H9 (cell line): ENCODE measurements at regions not wholly inside any gene's neighbourhood (a gene's known extent, or its start where the extent isn't known, plus 50 kb on each side); places are given as distances from the start of the nearest gene placed in this dataset.
"Not testable (repeated sequence)": the region's sequence is repeated elsewhere in the genome, so short reads cannot be mapped to it uniquely, and the experiment has no call there.

Source experiments
- DNase-seq: peaks from one replicate; pipeline ENCODE4 v3.0.0-alpha.2; 2017
- H2AFZ ChIP-seq: one replicate; pipeline ENCODE4 v1.6.1; 2013; ENCODE audit warnings: mild to moderate bottlenecking, low read length, control low read depth, moderate library complexity
- H2AK5ac ChIP-seq: 2 replicates; pipeline ENCODE4 v1.6.1; 2013; ENCODE audit warnings: low read length, control low read depth, mixed read lengths; ENCODE audit not compliant: insufficient read length
- H2BK120ac ChIP-seq: one replicate; pipeline ENCODE4 v1.6.1; 2013; ENCODE audit warnings: low read depth, mild to moderate bottlenecking, low read length, control low read depth, inconsistent platforms; ENCODE audit not compliant: poor library complexity, severe bottlenecking
- H2BK12ac ChIP-seq: 2 replicates; pipeline ENCODE4 v1.6.1; 2013; ENCODE audit warnings: low read length, control low read depth, mixed read lengths, low read depth; ENCODE audit not compliant: insufficient read length
- H2BK15ac ChIP-seq: 2 replicates; pipeline ENCODE4 v1.6.1; 2013; ENCODE audit warnings: low read depth, low read length, control low read depth
- H2BK20ac ChIP-seq: one replicate; pipeline ENCODE4 v1.6.1; 2013; ENCODE audit warnings: low read depth, mild to moderate bottlenecking, low read length, control low read depth, inconsistent platforms; ENCODE audit not compliant: poor library complexity, severe bottlenecking
- H2BK5ac ChIP-seq: 2 replicates; pipeline ENCODE4 v1.6.1; 2013; ENCODE audit warnings: low read length, control low read depth, mixed read lengths; ENCODE audit not compliant: insufficient read length
- H3K14ac ChIP-seq: 2 replicates; pipeline ENCODE4 v1.6.1; 2013; ENCODE audit warnings: low read length, control low read depth; ENCODE audit not compliant: insufficient read depth
- H3K18ac ChIP-seq: 2 replicates; pipeline ENCODE4 v1.6.1; 2013; ENCODE audit warnings: low read depth, mild to moderate bottlenecking, mixed read lengths, low read length, control low read depth; ENCODE audit not compliant: insufficient read length
- H3K23ac ChIP-seq: 2 replicates; pipeline ENCODE4 v1.6.1; 2013; ENCODE audit warnings: low read length, control low read depth, mixed read lengths, low read depth; ENCODE audit not compliant: insufficient read length
- H3K23me2 ChIP-seq: 2 replicates; pipeline ENCODE4 v1.6.1; 2013; ENCODE audit warnings: low read depth, mild to moderate bottlenecking, mixed read lengths, low read length, control low read depth; ENCODE audit not compliant: insufficient read length, poor library complexity, severe bottlenecking
- H3K27ac ChIP-seq: 2 replicates; pipeline ENCODE4 v1.5.1; 2013; ENCODE audit warnings: low read length, control low read depth, mixed read lengths, low read depth; ENCODE audit not compliant: insufficient read length
- H3K27me3 ChIP-seq: 2 replicates; pipeline ENCODE4 v1.6.1; 2013; ENCODE audit warnings: low read length, control low read depth, inconsistent platforms; ENCODE audit not compliant: insufficient read depth
- H3K4ac ChIP-seq: 2 replicates; pipeline ENCODE4 v1.6.1; 2013; ENCODE audit warnings: low read depth, mild to moderate bottlenecking, control low read depth, inconsistent platforms, low read length, moderate library complexity
- H3K4me1 ChIP-seq: 2 replicates; pipeline ENCODE4 v1.6.1; 2013; ENCODE audit warnings: low read length, control low read depth, inconsistent platforms; ENCODE audit not compliant: insufficient read depth
- H3K4me2 ChIP-seq: 2 replicates; pipeline ENCODE4 v1.6.1; 2013; ENCODE audit warnings: low read length, control low read depth, mixed read lengths; ENCODE audit not compliant: insufficient read length, insufficient read depth
- H3K56ac ChIP-seq: 2 replicates; pipeline ENCODE4 v1.6.1; 2013; ENCODE audit warnings: low read depth, mild to moderate bottlenecking, mixed read lengths, low read length, control low read depth; ENCODE audit not compliant: insufficient read length
- H3K79me1 ChIP-seq: 2 replicates; pipeline ENCODE4 v1.6.1; 2013; ENCODE audit warnings: low read depth, mild to moderate bottlenecking, moderate library complexity, low read length, control low read depth, inconsistent platforms; ENCODE audit not compliant: insufficient read depth, poor library complexity, severe bottlenecking
- H3K79me2 ChIP-seq: 2 replicates; pipeline ENCODE4 v1.6.1; 2013; ENCODE audit warnings: low read length, control low read depth, inconsistent platforms; ENCODE audit not compliant: insufficient read depth
- H3K9ac ChIP-seq: 2 replicates; pipeline ENCODE4 v1.6.1; 2013; ENCODE audit warnings: low read length, control low read depth, mixed read lengths; ENCODE audit not compliant: insufficient read length; ENCODE audit errors: extremely low read depth
- H3K9me3 ChIP-seq: one replicate; pipeline ENCODE4 v1.6.1; 2013; ENCODE audit warnings: low read depth, low read length, inconsistent platforms; ENCODE audit not compliant: control insufficient read depth
- H3T11ph ChIP-seq: one replicate; pipeline ENCODE4 v1.6.1; 2013; ENCODE audit warnings: mild to moderate bottlenecking, low read length, control low read depth, inconsistent platforms
- H4K20me1 ChIP-seq: one replicate; pipeline ENCODE4 v1.6.1; 2013; ENCODE audit not compliant: control insufficient read depth, insufficient read length, insufficient read depth
- H4K5ac ChIP-seq: 2 replicates; pipeline ENCODE4 v1.6.1; 2013; ENCODE audit warnings: low read depth, mild to moderate bottlenecking, mixed read lengths, low read length, control low read depth; ENCODE audit not compliant: insufficient read length
- H4K8ac ChIP-seq: replicated peaks from 2 replicates; pipeline ENCODE4 v1.6.1; 2013; ENCODE audit warnings: low read length, control low read depth, mixed read lengths, low read depth; ENCODE audit not compliant: insufficient read length
- H4K91ac ChIP-seq: 2 replicates; pipeline ENCODE4 v1.6.1; 2013; ENCODE audit warnings: low read depth, mild to moderate bottlenecking, moderate library complexity, mixed read lengths, low read length, control low read depth; ENCODE audit not compliant: insufficient read length
- H3K27ac Mint-ChIP-seq, 3 experiments: 2 replicates in 2 of 3; 3 replicates in 1 of 3; pipeline ENCODE4 v1.8.0; 2020 to 2021; ENCODE audit warnings: mixed read lengths in 3 of 3, mild to moderate bottlenecking in 1 of 3, moderate library complexity in 1 of 3
- H3K27me3 Mint-ChIP-seq: 2 replicates; pipeline ENCODE4 v1.8.0; 2021; ENCODE audit warnings: low read depth, mild to moderate bottlenecking, moderate library complexity, mixed read lengths
- H3K36me3 Mint-ChIP-seq, 3 experiments: 2 replicates in 2 of 3; 3 replicates in 1 of 3; pipeline ENCODE4 v1.8.0; 2020 to 2021; ENCODE audit warnings: low read depth in 3 of 3, mixed read lengths in 3 of 3; ENCODE audit not compliant: insufficient read depth in 1 of 3
- H3K4me1 Mint-ChIP-seq, 2 experiments: 2 replicates each; pipeline ENCODE4 v1.8.0; 2020; ENCODE audit warnings: mixed read lengths in 2 of 2
- H3K4me3 Mint-ChIP-seq, 2 experiments: 2 replicates in 1 of 2; 3 replicates in 1 of 2; pipeline ENCODE4 v1.8.0; 2020 to 2021; ENCODE audit warnings: mild to moderate bottlenecking in 2 of 2, mixed read lengths in 2 of 2, moderate library complexity in 1 of 2
- H3K9me3 Mint-ChIP-seq, 2 experiments: 2 replicates in 1 of 2; 3 replicates in 1 of 2; pipeline ENCODE4 v1.8.0; 2020; ENCODE audit warnings: mild to moderate bottlenecking in 2 of 2, mixed read lengths in 2 of 2, moderate library complexity in 1 of 2
- WGBS: extraction: QIAGEN DNeasy Blood & Tissue Kit; methylation state at CpG from one replicate; pipeline ENCODE4 v1.1.7; 2013; ENCODE audit warnings: missing lambda C conversion rate, low lambda C conversion rate, mixed read lengths; ENCODE audit not compliant: insufficient read length; ENCODE audit errors: extremely low coverage; 5-methylcytosine and 5-hydroxymethylcytosine counted together
- TF ChIP-seq, protein P1 (sequence below): fragments of 200-600 bp; sonication (generic); conservative IDR thresholded peaks from 3 replicates; pipeline ENCODE4 v1.8.0; 2021; ENCODE audit warnings: antibody characterized with exemption, mild to moderate bottlenecking

DNA sequence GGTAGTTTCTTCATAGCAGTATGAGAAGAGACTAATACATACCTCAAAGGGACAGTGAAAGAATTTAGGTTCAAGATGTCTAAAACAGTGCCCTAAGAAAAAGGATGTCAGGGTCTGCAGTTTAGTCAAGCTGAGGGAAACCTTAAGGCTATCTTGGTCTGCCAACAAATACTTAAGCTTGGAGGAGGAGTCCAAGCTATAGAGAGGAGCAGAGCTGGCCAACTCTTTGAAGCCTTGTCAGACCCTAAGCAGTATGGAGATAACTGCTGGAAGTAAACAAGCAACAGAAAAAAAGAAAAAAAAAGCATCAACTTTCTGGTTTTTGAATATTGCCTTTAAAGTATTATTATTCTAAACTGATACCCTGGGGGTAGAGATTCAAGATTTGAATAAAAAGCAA is 1518.1 kb downstream of the GRIK2 start:
- H2AK5ac ChIP-seq: no peak overlapping the region
- H3K4me3 Mint-ChIP-seq: no peak overlapping the region

DNA sequence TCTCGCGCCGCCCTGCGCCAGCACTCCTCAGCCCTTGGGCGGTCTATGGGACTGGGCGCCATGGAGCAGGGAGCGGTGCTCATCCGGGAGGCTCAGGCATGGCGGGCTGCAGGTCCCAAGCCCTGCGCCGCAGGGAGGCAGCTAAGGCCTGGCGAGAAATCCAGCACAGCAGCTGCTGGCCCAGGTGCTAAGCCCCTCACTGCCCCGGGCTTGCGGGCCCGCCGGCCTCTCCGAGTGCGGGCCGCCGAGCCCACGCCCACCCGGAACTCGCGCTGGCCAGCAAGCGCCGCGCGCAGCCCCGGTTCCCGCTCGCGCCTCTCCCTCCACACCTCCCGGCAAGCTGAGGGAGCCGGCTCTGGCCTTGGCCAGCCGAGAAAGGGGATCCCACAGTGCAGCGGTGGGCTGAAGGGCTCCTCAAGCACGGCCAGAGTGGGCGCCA is 1517.2 kb downstream of the GRIK2 start:
- no CpG with 5 or more reads among the region's 38 CpGs for WGBS
- H3K27me3 ChIP-seq, H3K4me1 ChIP-seq, H2BK20ac ChIP-seq, H3K14ac ChIP-seq, H3K79me2 ChIP-seq, H3K4me3 Mint-ChIP-seq, H3K9me3 ChIP-seq, H3K56ac ChIP-seq, H3K4me2 ChIP-seq, H3K9me3 Mint-ChIP-seq, H4K20me1 ChIP-seq, H3K4me1 Mint-ChIP-seq, H3K27ac Mint-ChIP-seq, DNase-seq, H3T11ph ChIP-seq, H4K8ac ChIP-seq, H2BK12ac ChIP-seq, H2AFZ ChIP-seq, H3K9ac ChIP-seq, H3K27ac ChIP-seq, H2BK15ac ChIP-seq, H3K27me3 Mint-ChIP-seq, H3K23me2 ChIP-seq, H2BK120ac ChIP-seq, H3K18ac ChIP-seq, H4K5ac ChIP-seq, H3K23ac ChIP-seq, H3K79me1 ChIP-seq, H2AK5ac ChIP-seq, H4K91ac ChIP-seq, H3K4ac ChIP-seq, H3K36me3 Mint-ChIP-seq, H2BK5ac ChIP-seq: not testable (repeated sequence)

More for the DNA sequence above, 1518.1 kb downstream of the GRIK2 start:
- no peaks in the 10 kb centered on the region for H3K27me3 ChIP-seq
- H3K27me3 Mint-ChIP-seq: no peaks in the 10 kb centered on the region
- no peaks in the 10 kb centered on the region for H3K79me1 ChIP-seq
- no peaks in the 10 kb centered on the region for H4K20me1 ChIP-seq
- H3K9me3 Mint-ChIP-seq: peaks cover 2 to 3% of the 10 kb centered on the region in 2 experiments; a peak in 2 of 5 replicates
- no peak overlapping the region for H2BK20ac ChIP-seq
- H3K18ac ChIP-seq: no peak overlapping the region
- no peak overlapping the region for H3K4ac ChIP-seq
- no peak overlapping the region for H3K56ac ChIP-seq
- no peak overlapping the region for H2BK120ac ChIP-seq
- no peak overlapping the region for H3K14ac ChIP-seq
- H4K91ac ChIP-seq: no peak overlapping the region
- H3K27ac ChIP-seq: no peak overlapping the region
- TF ChIP-seq, protein P1, sequence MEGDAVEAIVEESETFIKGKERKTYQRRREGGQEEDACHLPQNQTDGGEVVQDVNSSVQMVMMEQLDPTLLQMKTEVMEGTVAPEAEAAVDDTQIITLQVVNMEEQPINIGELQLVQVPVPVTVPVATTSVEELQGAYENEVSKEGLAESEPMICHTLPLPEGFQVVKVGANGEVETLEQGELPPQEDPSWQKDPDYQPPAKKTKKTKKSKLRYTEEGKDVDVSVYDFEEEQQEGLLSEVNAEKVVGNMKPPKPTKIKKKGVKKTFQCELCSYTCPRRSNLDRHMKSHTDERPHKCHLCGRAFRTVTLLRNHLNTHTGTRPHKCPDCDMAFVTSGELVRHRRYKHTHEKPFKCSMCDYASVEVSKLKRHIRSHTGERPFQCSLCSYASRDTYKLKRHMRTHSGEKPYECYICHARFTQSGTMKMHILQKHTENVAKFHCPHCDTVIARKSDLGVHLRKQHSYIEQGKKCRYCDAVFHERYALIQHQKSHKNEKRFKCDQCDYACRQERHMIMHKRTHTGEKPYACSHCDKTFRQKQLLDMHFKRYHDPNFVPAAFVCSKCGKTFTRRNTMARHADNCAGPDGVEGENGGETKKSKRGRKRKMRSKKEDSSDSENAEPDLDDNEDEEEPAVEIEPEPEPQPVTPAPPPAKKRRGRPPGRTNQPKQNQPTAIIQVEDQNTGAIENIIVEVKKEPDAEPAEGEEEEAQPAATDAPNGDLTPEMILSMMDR: no peak
- H3K9me3 ChIP-seq: no peaks in the 10 kb centered on the region
- H3K36me3 Mint-ChIP-seq: peaks cover 0 to 6% (median 6%) of the 10 kb centered on the region in 3 experiments; a peak in 3 of 7 replicates
- H2BK15ac ChIP-seq: no peak overlapping the region
- H3K4me1 ChIP-seq: no peaks in the 10 kb centered on the region
- H3K27ac Mint-ChIP-seq: no peak overlapping the region
- H3K23ac ChIP-seq: no peak overlapping the region
- no peak overlapping the region for H3K4me2 ChIP-seq
- H4K8ac ChIP-seq: no peak overlapping the region
- peaks cover 0 to 4% of the 10 kb centered on the region in 2 experiments; a peak in 1 of 4 replicates for H3K4me1 Mint-ChIP-seq
- H3K9ac ChIP-seq: no peak overlapping the region
- H3T11ph ChIP-seq: no peak overlapping the region
- H3K23me2 ChIP-seq: no peaks in the 10 kb centered on the region
- no peak overlapping the region for H2BK5ac ChIP-seq
- H3K79me2 ChIP-seq: no peaks in the 10 kb centered on the region
- no peak overlapping the region for H2BK12ac ChIP-seq
- no peak for DNase-seq
- H2AFZ ChIP-seq: no peak overlapping the region
- no peak overlapping the region for H4K5ac ChIP-seq
